Esophagus squamous epithelium (tissue), 5 donors: ENCODE measurements at regions not wholly inside any gene's neighbourhood (a gene's known extent, or its start where the extent isn't known, plus 50 kb on each side); places are given as distances from the start of the nearest gene placed in this dataset.

Experiments
- DNase-seq: peaks from one replicate; lab custom pipeline; 2025; lab: John Stamatoyannopoulos, UW
- H3K27ac ChIP-seq, 4 donors: fragments of 200-600 bp; sonication (generic); one replicate each; pipeline ENCODE4 v1.5.1; 2016 to 2019; ENCODE audit warnings: mild to moderate bottlenecking in 1 of 4
- H3K27me3 ChIP-seq, 4 donors: fragments of 200-600 bp; sonication (generic); 1 replicate in 3 of 4; 2 replicates in 1 of 4; pipeline versions ENCODE4 v1.5.1 to v1.6.0; 2017 to 2021; ENCODE audit warnings: antibody characterized with exemption in 1 of 4
- H3K36me3 ChIP-seq, 3 donors: fragments of 200-600 bp; sonication (generic); one replicate each; pipeline ENCODE4 v1.5.1; 2016 to 2019
- H3K4me1 ChIP-seq, 3 donors: fragments of 200-600 bp; sonication (generic); one replicate each; pipeline ENCODE4 v1.5.1; 2017 to 2019
- H3K4me3 ChIP-seq, 4 donors: fragments of 200-600 bp; sonication (generic); 1 replicate in 3 of 4; 2 replicates in 1 of 4; pipeline ENCODE4 v1.5.1; 2016 to 2019; ENCODE audit warnings: mild to moderate bottlenecking in 2 of 4, moderate library complexity in 1 of 4
- H3K9me3 ChIP-seq, 3 donors: fragments of 200-600 bp; sonication (generic); one replicate each; pipeline ENCODE4 v1.5.1; 2016 to 2019
- CTCF ChIP-seq, 6 experiments: fragments of 450-650 bp in 4 of 6; fragments of 200-600 bp in 2 of 6; sonication (generic) in 2 of 6; IDR thresholded peaks; one replicate each; pipeline ENCODE4 v1.5.1; 2016 to 2019; ENCODE audit warnings: antibody characterized with exemption in 6 of 6, mild to moderate bottlenecking in 4 of 6, moderate library complexity in 4 of 6
- POLR2A ChIP-seq, 4 donors: fragments of 450-650 bp; IDR thresholded peaks; one replicate each; pipeline ENCODE4 v1.6.1; 2017; ENCODE audit warnings: antibody characterized with exemption in 4 of 4, mild to moderate bottlenecking in 4 of 4, moderate library complexity in 3 of 4
- WGBS, 2 donors: methylation state at CpG; one replicate each; pipeline ENCODE4 v1.1.5; 2018; 5-methylcytosine and 5-hydroxymethylcytosine counted together
- intact Hi-C: fragments of 100-400 bp; cut with DNase I; formaldehyde crosslinking; loops from one replicate; pipeline ENCODE4 v1.15.0; 2022
- donor health status: DM: yes; HTN: yes; CAD: no.

DNA sequence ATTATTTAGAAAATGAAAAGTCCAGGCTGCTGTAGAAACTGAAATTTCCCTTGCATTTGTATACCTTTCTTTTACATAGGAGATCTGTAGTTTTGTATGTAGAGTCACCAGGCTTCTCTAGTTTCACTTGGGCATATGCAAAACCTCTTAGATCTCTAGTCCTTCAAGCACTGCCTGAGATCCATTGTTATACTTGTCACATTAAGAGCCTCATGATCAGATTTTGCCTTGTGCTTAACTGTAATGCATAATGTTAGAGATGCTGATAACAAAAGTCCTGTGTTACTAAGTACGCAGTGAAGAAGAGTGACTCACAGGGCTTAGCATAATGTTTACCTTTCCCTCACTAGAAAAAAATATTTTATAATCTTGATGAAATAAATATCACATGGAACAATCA lies 250.2 kb downstream of the CYLC2 start:
- no peak overlapping the region for H3K4me3 ChIP-seq
- TF ChIP-seq CTCF (IDR thresholded peaks at IDR 0.05) (no peak), POLR2A (IDR thresholded peaks at IDR 0.05) (no peak)
- H3K9me3 ChIP-seq, result no peaks in the 10 kb centered on the region
- no peak for DNase-seq
- 33 to 65% methylated on average over 1 of the region's 1 CpG for WGBS, 2 donors
- intact Hi-C loops, result no loop called here
- H3K27ac ChIP-seq, result no peak overlapping the region
- no peaks in the 10 kb centered on the region for H3K36me3 ChIP-seq
- no peaks in the 10 kb centered on the region for H3K27me3 ChIP-seq
- no peaks in the 10 kb centered on the region for H3K4me1 ChIP-seq

DNA sequence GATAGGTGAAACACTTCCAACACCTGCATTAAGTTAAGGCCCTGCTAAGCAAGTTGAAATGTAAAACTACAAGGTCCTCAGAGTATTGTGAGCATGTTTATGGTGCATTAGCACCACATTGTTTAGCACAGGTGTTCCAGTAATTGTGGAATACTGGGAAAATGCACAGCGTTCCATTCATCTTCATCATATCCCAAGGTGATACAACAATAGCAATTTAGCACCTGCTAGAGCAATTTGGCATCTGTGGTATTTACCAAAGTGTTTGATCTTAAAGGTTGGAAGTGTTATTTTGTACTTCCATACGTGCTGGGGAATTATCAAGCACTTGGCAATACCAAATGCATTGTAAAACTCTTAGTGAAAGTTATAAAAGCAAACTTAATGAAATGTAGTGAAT lies 266.8 kb downstream of the CYLC2 start:
- intact Hi-C loops, result no loop called here
- Histone ChIP-seq H3K4me1 (no peaks in the 10 kb centered on the region), H3K27ac (no peak overlapping the region), H3K27me3 (no peaks in the 10 kb centered on the region), H3K36me3 (no peaks in the 10 kb centered on the region), H3K9me3 (peaks cover 0 to 3% (median 0%) of the 10 kb centered on the region in 3 donors), H3K4me3 (no peak overlapping the region)
- 32 to 64% methylated on average over 2 of the region's 2 CpGs for WGBS, 2 donors
- TF ChIP-seq POLR2A (IDR thresholded peaks at IDR 0.05) (no peak), CTCF (IDR thresholded peaks at IDR 0.05) (no peak)
- DNase-seq, result no peak

DNA sequence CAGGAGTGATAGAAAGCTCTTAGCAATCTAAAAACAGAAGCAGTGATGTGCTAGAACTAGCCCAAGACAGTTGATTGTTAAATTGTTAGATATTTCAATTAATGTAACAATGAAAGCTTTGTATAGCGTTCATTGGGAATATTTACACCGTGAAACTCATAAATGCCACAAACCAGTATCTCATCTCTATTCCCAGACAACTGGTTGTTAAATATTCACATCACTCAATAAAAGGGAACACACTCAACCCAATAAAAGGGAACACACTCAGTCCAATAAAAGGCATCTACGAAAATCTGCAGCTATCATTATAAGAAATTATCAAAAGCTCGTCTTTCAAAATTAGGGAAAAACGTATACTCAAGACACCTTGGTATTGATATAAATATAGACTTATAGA lies 270.9 kb downstream of the CYLC2 start:
- Histone ChIP-seq H3K9me3 (no peaks in the 10 kb centered on the region), H3K27ac (no peak overlapping the region), H3K36me3 (no peaks in the 10 kb centered on the region), H3K4me1 (no peaks in the 10 kb centered on the region), H3K27me3 (no peaks in the 10 kb centered on the region), H3K4me3 (no peak overlapping the region)
- DNase-seq, result no peak
- TF ChIP-seq POLR2A (IDR thresholded peaks at IDR 0.05), result no peak
- TF ChIP-seq CTCF (IDR thresholded peaks at IDR 0.05), result no peak
- 78 to 88% methylated on average over 5 of the region's 5 CpGs for WGBS, 2 donors
- intact Hi-C loops, result no loop called here

- H3K9me3 ChIP-seq, result no peaks in the 10 kb centered on the region
- TF ChIP-seq CTCF (IDR thresholded peaks at IDR 0.05) (no peak), POLR2A (IDR thresholded peaks at IDR 0.05) (no peak)
- 73 to 81% methylated on average over 4 of the region's 4 CpGs for WGBS, 2 donors
- intact Hi-C loops, result no loop called here
- H3K4me1 ChIP-seq, result no peaks in the 10 kb centered on the region
- no peaks in the 10 kb centered on the region for H3K36me3 ChIP-seq
- H3K4me3 ChIP-seq, result no peak overlapping the region
- H3K27me3 ChIP-seq, result no peaks in the 10 kb centered on the region
- no peak for DNase-seq
- no peak overlapping the region for H3K27ac ChIP-seq
Observed at GRCh38 chr9:103277240-103277639, 282.1 kb downstream of the CYLC2 start.

DNA sequence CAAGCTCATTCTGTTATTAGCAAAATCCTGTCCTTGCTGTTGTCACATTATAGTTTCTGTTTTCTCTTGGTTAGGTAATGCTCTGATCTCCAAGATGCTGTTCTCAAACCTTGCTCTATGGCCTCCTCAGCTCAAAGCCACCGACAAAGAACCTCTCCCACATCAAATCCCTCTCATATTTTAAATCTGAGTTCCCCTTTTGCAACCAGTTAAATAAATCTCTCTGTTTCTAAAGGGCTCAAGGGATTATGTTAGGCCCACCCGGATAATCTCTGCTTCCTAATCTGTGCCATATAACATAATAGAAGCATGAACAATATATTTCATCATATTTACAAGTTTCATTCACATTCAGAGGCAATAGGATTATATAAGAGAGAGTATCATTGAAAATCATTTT lies 286.0 kb downstream of the CYLC2 start:
- no peak for DNase-seq
- 48 to 49% methylated on average over 2 of the region's 2 CpGs for WGBS, 2 donors
- no peak for TF ChIP-seq CTCF (IDR thresholded peaks at IDR 0.05)
- TF ChIP-seq POLR2A (IDR thresholded peaks at IDR 0.05), result no peak
- Histone ChIP-seq H3K27me3 (no peaks in the 10 kb centered on the region), H3K9me3 (no peaks in the 10 kb centered on the region), H3K27ac (no peak overlapping the region), H3K4me1 (no peaks in the 10 kb centered on the region), H3K36me3 (no peaks in the 10 kb centered on the region), H3K4me3 (no peak overlapping the region)
- intact Hi-C loops, result no loop called here
